AG08396 (cell line): ENCODE measurements at regions not wholly inside any gene's neighbourhood (a gene's known extent, or its start where the extent isn't known, plus 50 kb on each side); places are given as distances from the start of the nearest gene placed in this dataset.
A peak's percentile ranks its signal among the peaks of the same experiment; 100 is the strongest.
"Not testable (repeated sequence)": the region's sequence is repeated elsewhere in the genome, so short reads cannot be mapped to it uniquely, and the experiment has no call there.

Source experiments
- DNase-seq: peaks from one replicate; pipeline ENCODE4 v3.0.0; 2012; ENCODE audit warnings: low spot score, mixed read lengths

GRCh38 chr22:22756551-22757201 is 112.3 kb downstream of the GGTLC2 start:
- DNase-seq: not testable (repeated sequence)

DNA sequence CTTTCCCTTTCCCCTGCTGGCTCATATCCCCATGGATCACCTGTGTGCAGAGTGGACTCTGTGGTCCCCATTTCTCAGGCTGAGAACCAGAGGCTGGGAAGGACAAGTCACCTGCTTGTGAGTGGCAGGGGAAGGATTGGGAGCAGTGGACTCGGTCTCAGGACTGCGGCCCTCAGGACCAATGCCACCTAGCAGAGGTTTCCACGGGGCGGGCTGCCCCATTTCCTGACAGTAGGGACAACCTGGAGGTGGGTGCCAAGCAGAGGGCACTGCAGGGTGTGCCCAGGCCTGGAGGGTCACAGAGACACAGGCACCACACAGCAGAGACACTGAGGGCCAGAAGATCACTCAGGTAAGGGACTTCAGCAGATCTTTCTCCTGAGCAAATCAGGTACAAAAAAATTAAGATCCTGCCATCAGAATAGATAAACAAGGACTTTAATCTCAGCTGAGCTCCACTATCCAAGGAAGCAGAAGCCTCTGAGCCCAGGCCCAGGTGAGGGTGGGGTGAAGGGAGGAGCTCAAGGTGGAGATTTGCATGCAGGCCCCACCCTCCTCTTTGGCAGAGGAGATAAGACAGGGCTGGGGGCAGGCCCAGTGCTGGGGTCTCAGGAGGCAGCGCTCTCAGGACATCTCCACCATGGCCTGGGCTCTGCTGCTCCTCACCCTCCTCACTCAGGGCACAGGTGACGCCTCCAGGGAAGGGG is 113.8 kb downstream of the GGTLC2 start:
- not testable (repeated sequence) for DNase-seq

GRCh38 chr22:22759371-22759770 is 115.0 kb downstream of the GGTLC2 start:
- no peak for DNase-seq

- no peak for DNase-seq
These were observed 115.6 kb downstream of the GGTLC2 start for GRCh38 chr22:22759889-22760546.

DNA sequence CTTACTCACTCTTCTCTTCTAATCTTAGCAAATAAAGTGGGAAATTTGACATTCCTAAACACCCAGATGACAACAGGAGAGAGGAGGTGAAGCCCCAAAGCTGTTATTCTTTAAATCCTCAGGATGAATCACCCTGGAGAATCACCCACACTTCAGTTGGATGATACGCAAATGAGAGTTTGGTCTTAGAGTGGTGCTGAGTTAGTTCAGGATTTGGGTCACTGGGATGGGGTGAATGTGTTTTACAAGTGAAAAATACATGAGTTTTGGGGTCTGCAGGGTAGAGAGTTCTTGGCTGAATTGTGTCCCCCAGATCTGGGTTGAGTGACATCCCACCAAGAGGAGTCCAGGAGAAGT is 117.2 kb downstream of the GGTLC2 start:
- DNase-seq: no peak

DNA sequence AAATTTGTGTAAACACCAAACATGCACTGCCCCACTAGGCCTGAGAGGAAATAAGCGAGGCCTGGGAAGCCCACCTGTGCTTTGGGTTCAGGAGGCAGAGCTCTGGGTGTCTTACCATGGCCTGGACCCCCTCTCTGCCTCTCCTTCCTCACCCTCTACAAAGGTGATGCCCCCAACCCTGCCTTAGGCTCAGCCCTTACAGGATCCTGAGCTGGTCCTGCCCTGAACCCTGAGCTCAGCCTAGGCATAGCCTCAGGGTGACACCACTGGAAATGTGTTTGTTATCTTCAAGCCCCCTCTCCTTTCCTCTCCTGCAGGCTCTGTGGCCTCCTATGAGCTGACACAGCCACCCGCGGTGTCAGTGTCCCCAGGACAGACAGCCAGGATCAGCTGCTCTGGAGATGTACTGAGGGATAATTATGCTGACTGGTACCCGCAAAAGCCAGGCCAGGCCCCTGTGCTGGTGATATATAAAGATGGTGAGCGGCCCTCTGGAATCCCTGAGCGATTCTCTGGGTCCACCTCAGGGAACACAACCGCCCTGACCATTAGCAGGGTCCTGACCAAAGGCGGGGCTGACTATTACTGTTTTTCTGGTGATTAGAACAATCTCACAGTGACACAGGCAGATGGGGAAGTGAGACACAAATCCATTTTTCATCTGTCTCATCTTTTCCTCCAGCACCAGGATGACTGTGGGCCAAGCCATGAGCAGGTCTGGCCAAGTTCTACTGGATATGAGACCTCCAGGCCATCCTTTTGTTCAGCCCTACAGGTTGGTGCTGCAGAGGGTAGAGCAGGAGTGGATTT is 117.8 kb downstream of the GGTLC2 start:
- no peak for DNase-seq

- DNase-seq: no peak
These were observed 119.1 kb downstream of the GGTLC2 start for GRCh38 chr22:22763512-22763911.

- no peak for DNase-seq
These were observed 119.7 kb downstream of the GGTLC2 start for GRCh38 chr22:22764085-22764484.

- no peak for DNase-seq
These were observed 119.6 kb upstream of the IGLL5 start for GRCh38 chr22:22767876-22768602.

GRCh38 chr22:22768885-22769284 is 118.7 kb upstream of the IGLL5 start:
- DNase-seq: no peak

DNA sequence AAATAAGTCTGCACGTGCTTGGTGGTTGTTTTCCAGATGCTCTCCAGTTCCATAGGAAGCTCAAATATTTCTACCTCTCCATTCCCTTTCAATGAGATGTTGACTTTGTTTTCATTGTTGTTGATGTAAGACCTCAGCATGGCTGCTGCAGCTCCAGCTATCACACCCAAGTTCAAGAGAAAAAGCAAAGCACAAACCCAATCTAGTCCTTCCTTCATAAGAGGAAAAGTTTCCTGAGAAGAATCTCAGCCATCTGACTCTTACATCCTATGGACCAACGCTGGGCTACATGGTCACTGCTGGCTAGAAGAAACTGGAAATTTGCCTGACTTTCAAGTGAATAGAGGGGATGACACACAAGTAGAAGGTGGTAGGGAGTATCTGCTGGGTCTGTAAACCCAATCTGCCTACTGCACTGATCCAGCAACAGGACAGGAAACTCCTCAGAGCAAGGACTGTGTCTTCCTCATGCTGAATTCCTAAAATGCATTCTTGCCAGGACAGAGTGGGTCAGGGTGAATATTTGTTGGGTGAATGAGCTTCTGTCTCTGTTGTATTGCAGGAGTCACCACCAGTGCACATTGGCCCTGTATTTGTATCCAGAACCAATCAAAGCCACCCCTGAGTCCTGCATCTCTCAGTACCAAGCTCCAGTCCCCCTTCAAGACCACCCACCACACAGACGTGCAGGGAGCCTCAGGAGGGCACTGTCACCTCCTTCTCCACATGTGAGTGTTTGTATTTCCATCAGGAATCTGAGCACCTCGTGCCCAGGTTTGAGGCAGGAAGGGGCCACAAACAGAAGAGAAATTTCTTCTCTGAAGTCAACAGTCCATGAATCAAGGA is 118.0 kb upstream of the IGLL5 start:
- no peak for DNase-seq

DNA sequence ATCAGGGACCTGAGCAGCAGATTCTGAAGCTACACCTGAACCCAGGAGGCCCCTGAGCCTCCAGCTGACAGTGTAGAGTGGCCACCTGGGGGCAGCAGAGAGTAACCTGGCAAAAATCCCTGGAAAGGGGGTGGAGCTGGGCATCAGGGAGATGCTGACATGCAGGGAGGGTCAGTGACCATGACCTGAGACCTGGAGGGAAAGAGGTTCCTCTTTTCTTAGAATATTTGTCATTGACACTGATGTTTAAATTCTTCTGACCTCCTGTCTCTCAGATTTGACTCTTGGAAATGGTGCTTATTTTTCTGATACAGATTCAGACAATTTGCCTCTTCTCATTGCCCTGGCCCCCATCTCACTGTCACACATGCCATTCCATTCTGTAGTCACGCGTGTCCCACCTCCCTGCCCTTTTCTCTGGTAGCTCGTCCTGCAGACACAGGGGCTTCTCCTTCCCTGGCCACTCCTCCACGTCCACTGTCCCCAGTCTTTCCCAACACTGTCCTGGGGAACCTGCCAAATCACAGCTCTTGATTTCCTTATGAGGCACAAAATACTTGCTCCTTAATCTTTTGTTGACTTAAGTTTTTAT is 117.2 kb upstream of the IGLL5 start:
- DNase-seq: peak; percentile 53

- DNase-seq: no peak
These were observed 116.7 kb upstream of the IGLL5 start for GRCh38 chr22:22770881-22771280.

- no peak for DNase-seq
These were observed 115.8 kb upstream of the IGLL5 start for GRCh38 chr22:22771696-22772377.

GRCh38 chr22:22772396-22772795 is 115.2 kb upstream of the IGLL5 start:
- no peak for DNase-seq

DNA sequence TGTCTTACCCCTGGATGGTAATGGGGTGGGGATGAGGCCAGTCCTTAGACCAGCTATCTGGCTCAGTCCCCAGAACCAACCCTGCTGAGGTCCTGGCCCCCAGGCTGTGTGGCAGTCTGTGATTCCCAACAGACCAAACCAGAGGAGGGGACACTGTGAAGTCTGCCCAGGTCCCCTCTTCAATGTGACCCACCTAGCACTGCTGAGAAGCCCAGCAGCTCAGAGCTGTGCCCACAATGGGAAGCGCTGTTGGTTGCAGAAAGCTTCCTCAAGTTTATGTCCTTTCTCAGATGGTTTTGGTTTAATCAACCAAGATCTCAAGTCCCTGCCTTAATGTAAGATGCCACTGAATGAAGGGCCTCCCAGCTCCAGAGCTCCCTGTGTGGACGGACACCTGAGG is 114.7 kb upstream of the IGLL5 start:
- no peak for DNase-seq

GRCh38 chr22:22773427-22773826 is 114.2 kb upstream of the IGLL5 start:
- no peak for DNase-seq

DNA sequence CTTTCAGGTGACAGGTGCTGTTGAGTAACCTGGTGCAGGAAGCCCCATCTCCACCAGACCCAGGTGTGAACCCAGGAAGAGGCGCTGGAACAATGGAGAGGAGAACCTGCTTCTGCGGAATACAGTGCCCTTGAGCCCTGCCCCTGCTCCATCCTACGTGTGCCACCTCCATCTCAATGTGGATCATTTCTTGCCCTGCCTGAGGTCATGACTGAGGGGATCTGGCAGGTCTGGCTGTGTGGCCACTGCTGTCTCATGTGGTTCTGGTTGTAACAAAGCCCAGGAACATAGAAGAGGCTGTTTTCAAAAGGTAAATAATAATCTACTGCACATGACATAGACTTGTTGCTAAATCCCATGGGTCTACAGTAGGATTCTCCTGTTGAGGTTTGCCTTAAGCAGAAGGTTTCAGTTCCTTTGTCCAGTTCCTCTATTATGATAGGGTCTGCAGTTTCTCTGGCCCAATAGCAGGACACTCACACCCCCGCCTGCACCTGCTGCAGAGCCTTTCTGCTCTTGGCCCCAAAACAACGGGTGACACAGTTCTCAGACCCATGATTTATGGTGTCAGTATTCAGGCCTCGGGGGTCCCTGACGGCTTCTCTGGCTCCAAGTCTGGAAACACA is 113.5 kb upstream of the IGLL5 start:
- no peak for DNase-seq

DNA sequence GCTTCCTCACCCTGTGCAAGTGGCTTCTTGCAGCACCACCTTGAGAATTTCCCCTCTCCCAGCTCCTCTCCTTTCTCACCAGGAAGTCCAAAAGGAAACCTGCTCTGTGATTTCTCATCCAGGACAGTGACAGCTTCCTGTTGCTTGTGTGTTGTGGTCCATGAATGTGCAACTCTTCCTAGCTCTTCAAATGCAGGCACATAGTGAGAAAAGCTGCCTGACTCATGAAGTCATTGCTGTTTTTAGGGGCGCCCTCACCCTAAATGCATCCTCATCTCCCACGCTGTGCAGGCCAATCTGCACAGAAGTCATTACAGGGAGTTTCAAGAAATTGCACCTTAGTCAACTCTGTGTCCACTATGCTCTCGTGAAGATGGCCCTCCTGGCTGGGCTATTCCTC is 112.9 kb upstream of the IGLL5 start:
- DNase-seq: not testable (repeated sequence)
